Activated CD4-positive, alpha-beta T cell treated with anti-CD3 and anti-CD28 coated beads, Interleukin-2, amount 50 U/mL, for 4 hours (primary cell): ENCODE measurements at regions not wholly inside any gene's neighbourhood (a gene's known extent, or its start where the extent isn't known, plus 50 kb on each side); places are given as distances from the start of the nearest gene placed in this dataset.

Experiments
- DNase-seq, 2 experiments: peaks; one replicate each; pipeline ENCODE4 v3.0.0-alpha.2; 2020

DNA sequence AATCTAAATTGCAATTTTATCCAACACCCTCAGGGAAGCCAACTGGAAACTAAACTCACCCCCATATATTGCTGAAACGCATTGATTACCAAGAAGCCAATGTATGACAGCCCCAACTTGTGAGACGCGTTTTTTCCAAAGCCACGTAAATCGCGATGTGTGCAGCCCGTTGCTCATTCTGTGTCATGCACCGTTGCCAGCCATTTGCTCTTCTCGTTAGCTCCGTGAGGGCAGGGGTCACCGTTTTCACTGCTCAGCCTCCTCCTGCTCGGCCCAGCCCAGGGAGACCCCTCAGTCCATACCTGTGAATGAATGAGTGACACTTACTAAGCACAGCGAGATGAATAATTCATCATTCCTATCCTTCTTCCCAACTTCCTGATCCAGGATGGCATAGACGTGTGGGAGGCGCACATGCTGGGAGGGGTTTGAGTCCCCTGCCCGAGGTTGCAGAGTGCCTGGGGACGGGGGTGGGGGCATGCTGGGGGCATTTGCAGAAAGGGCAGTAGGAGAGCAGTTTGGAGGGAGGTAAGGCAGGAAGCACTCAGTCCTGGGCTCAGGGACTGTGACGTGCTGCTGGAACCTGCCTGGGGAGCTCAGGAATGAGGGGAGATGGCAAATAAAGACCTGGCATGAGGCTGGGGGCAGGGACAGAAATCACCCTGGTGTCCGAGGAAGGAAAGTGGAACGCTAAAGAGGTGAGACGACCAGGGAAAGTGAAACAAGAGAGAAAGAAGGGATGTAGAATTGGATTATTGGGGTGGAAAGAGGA, 104.2 kb upstream of the SDK1 start:
- no peak for DNase-seq

DNA sequence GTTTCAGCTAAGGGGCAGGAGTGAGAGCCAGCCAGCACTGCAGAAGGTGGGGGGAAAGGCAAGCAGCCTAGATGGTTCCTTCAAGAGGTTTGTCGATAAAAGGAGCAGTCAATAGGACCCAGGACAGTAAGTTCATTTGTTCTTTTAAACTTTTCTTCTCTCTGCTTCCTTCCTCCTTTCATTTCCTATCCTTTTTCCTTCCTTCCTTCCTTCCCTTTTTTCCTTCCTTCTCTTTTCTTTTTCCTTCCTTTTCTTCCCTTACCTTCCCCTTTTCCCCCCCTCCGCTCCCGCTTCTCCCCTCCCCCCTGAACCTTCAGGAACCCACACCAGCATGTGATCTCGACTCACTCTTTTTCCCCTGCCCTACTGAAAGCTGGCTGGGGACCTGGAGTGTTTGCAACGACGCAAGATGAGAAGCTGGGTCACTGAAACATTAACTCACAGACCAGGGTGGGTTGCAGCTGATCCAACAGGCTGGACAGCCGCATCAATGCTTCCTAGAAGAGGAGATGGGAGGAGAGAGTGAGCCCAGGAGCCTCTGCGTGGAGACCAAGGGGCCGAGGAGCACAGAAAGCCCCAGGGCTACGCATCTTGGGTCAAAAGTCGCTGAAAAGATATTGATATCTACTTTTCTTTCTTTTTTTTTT, 103.4 kb upstream of the SDK1 start:
- no peak for DNase-seq

DNA sequence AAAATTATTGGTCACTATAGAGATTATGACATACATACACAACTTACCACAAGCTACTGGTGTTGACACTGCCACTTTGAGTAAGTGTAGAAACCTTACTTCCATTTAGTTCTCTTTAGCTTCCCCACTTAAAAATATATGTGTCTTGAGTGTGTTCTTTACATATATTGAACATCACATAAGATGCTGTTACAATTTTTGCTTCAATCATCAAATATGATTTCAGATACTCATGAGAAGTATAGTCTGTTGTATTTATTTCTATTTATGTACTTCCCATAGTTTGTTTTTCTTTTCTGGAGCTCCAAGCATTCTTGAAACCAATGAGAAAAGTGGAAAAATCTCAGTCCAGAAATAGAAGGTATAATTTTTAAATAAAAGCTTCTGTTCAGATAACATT, 102.7 kb upstream of the SDK1 start:
- no peak for DNase-seq

DNA sequence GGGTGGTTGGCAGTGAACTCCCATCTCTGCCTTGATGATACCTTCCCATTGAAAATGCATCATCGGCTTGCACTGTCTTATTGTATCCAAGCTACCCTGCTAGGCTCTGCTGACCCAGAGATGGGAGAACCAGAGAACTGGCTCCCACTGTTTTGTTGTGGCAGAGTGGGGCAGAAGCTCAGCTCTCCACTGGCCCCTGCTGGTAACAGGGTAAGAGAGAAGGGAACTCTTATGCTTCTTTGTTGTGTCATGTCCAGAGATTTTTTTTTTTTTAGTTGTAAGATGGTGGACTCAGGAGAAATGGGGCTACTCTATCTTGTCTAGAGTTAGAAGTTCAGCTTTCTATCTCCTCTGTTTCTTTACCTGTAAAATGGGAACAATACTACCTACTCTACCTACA, 100.5 kb upstream of the SDK1 start:
- no peak for DNase-seq

DNA sequence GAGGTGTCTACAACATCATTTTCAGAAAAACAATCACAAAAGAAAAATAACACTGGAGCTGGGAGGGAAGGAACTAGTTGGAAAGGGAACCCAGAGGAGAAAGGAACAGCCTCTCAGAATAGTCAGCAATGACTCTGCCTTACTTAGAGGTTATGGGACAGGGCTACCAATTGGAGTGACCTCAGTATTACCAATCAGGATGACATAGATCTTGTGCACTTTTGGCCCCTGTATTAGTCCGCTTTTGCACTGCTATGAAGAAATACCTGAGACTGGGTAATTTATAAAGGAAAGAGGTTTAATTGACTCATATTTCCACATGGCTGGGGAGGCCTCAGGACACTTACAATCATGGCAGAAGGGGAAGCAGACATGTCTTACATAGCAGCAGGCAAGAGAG, 99.7 kb upstream of the SDK1 start:
- DNase-seq: no peak

DNA sequence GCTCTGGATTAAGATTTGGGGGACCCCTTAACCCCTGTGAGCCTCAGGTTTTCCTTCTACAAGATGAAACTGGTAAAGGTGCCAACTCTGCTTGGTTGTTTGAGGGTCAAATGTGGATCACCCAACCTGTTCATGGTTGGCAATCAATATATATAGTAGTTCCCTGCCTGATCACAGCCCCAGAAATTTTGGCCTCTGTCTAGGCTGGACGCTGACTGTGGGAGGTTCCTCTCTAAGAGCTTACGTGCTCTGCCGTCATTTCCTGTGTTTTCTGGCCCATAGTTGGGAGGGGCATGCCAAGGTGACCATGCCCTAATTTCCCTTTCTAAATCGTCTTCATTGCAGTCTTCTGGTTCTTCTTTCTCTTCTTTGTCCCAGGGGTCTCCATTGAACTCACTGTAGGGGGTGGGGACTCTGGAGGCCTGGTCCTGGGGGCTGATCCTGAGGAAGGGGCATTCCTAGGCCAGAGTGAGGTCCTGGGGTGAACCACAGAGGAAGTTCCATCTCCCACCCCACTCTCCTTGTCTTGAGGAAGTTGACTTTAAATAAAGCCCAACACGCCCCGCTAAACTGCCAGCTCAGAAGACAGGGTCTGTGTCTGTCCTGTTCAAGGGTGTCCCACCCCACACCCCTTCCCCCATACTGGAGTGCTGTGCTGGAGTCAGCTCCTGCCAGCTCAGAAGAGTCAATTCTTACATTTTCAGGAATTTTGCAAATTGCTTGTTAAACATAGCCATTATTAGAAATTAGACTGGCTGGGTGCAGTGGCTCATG, 98.9 kb upstream of the SDK1 start:
- DNase-seq: no peak

DNA sequence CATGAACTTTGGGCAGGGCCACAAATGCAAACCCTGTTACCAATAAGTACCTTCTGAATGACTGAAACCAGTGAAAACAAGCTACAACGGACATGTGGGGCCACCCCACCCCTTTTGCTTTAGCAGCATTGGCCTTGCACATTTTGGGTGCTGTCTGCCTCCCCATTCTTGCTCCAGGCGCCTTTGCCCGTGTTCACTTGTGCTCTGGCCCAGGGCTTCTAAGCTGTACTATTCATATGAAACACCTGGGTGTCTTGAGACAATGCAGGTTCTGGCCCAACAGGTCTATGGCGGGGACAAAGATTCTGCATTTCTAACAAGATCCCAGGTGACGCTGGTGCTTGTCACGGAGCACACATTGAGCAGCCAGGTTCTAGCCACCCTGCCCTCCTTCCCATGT, 96.5 kb upstream of the SDK1 start:
- no peak for DNase-seq

DNA sequence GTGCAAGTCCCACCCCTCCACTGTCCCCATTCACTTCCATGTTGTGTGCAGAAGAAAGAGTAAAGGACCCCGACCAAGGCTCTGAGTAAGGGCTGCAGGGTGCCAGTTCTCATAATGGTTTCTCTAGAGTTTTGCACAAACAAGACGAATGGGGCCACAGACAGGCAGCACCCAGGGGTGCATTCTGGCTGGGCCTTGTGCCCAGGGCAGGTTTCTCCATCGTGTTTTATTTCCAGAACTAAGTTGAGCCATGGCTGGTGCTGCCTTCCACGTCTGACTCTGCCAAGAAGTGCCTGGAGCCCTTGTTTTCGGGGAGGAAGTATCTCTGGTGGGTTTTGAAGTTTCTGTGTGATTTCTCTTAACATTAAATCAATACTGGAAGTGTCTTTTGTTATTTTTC, 95.0 kb upstream of the SDK1 start:
- no peak for DNase-seq

DNA sequence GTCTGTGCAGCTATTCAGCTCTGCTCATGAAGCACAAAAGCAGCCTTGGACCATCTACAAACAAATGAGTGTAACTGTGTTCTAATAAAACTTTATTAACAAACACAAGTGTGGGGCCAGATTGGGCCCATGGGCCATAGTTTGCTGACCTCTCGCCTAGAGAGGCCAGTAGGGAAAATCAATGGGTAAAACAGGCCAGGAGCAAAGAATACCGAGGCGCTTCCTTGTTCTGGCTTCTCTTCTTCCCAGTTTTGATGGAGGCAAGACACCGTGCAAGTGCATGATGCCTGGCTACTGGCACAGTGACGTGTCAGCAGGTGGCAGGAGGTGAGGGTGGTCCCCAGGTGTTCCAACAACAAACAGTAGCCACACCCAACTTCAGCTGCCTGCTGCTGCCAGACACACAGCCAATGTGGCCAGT, 94.3 kb upstream of the SDK1 start:
- no peak for DNase-seq

DNA sequence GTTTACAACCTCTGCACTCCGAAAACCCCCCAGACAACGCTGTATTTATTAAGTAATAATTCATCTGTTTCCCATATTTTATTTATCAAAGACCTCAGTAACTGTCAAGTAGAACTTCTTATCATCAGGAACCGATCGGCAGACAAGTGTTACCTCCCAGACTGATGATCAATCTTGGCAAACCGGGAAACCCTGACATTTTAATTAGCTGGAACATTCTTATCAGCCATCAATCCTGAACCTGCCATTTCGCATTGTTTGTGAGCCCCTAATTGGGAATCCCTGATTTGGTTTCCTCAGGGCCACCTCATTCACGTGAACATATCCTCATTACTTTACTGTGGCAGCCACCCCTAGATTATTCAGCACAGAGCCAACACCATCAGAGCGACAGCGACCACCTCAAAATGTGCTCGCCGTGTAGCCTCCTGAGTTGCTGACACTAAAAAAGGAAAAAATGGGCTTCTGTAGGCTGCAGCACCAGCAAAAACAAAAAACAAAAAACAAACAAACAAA, 93.6 kb upstream of the SDK1 start:
- no peak for DNase-seq

DNA sequence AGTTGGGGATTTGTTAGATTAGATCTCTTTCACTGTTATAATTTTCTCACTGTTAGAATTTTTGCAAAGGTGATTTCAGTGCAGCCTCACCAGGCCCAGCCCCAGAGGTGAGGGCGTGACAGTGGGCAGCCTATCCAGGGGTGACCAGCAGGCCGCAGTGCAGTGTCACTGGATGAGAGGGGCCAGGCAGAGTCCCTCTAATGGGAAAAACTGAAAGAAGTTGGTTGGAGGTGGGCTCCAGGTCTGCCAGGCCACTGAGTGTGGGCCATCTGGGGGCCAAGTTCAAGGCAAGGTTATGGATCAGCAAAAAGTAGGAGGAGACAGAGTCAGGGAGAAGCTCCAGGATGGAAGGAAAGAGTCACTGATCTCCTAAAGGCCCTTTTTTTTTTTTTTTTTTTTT, 90.5 kb upstream of the SDK1 start:
- no peak for DNase-seq

DNA sequence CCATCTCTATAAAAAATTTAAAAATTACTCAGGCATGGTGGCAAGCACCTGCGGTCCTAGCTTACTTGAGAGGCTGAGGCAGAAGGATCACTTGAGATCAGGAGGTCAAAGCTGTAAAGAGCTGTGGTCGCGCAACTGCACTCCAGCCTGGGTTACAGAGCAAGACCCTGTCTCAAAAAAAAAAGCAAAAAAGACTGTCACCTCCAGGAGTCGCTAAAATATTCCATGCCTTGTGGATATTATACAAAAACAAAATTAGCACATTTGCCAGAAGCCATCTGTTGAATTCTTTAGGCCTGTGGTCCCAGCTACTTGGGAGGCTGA, 87.0 kb upstream of the SDK1 start:
- DNase-seq: no peak

DNA sequence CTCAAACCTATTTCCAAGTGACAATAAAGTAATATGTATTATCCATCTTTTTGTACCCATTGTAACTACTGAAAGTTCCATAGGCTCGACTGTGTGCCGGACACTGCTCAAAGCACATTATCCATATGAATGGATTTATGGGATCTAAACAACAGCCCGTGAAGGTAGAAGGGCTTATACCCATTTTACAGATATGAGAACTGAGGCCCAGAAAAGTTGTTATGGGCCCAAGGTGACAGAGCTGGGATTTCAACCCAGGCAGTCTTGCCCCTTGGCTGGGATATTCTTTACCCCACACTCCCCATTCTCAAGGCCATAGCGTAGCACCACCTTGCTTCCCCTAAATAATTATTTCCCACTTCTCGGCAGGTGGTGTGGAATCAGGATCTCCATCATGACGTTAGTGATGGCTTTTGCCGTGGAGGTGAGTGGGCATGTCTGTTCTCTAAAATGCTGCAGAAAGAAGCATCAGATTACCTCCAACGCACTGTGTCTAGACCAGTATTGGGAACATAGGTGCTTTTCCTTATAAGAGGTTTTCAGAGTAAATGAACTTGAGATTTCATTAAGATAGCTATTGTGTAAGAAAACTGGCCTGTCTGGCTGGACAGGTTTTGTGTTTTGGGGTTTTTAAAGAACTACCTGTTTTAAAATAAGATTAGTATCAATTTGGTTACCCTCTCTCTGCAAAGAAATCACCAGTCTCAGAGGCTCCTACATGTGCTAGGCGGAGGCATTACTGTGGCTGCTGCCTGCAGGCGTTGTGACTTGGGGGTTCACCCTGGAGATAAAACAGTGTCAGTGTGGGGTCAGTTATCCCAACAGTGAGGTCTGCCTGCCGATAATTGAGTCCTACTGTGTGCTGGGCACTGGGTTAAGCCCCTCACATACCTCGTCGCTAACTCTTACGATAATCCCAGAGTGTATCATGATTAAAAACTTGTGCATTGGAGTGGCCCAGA, 85.1 kb upstream of the SDK1 start:
- no peak for DNase-seq

DNA sequence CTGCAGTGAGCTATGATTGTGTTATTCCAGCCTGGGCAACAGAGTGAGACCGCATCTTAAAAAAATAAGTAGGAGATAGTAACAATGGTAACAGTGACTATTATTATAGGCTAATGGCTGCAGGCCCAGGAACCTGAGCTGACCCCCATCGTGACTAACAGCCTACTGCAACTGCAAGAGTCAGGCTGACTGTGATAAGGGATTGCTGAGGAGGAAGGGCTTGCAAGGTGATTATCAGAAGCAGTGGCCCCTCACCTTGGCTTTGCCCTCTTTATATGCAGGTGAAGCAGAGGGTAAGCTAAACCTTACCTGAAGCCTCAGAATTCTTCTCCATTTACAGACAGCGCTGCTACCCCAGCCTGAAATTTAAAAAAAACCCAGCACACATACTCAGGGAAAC, 83.9 kb upstream of the SDK1 start:
- no peak for DNase-seq

DNA sequence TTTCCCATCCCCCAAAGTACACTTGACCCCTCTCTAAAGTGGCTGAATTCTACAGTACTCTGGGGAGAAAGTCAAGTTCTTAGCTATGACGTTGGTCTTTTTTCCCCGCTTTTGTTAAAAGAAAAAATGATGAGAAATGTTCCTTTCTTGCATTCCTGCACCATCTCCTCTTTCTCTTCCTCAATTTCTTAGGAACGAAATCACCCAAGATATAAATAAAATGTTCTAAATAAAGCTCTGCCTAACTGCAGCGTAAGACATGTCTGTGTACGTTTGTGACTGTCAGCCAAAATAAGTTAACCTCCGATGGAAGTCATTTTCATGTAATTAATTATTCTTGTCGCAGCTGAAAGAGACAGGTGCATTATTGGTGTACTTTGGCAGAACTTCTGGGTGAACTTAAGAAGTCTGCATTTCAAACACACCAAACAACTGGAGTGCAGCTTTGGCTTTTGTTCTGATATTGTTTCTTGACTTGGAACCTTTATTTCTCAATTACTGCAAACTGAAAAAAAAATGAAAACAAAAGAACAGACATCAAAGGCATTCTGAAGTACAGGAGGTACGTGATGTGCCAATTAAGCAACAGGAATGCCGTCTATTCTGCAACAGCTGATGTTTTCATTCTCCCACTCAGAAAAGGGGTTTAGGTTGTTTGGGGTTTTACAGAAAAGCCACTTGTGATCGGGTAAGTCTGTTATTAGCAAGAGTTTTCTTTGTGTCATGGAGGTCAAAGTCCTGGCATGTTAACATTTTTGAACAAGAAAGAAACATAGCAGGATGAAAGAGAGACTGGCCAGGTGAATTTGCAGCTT, 82.4 kb upstream of the SDK1 start:
- no peak for DNase-seq

DNA sequence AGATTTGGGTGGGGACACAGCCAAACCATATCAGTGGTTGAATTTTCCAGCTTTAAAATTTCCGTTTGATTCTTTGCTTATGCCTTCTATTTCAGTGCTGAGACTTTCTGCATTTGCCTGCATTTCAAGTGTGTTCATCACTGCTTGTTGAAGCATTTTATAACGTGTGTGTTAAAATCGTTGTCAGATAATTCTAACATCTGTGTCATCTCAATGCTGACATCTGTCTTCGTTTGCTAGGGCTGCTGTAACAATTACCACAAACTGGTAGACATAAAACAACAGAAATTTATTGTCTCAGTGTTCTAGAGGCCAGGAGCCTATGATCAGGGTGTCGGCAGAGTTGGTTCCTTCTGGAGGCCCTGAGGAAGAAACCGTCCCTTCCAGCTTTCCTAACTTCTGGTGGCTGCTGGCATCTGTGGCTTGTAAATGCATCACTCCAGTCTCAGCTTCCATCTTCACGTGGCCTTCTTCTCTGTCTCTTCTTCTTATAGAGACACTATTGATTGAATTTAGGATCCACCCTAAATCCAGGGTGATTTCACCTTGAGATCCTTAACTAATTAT, 71.1 kb upstream of the SDK1 start:
- no peak for DNase-seq

DNA sequence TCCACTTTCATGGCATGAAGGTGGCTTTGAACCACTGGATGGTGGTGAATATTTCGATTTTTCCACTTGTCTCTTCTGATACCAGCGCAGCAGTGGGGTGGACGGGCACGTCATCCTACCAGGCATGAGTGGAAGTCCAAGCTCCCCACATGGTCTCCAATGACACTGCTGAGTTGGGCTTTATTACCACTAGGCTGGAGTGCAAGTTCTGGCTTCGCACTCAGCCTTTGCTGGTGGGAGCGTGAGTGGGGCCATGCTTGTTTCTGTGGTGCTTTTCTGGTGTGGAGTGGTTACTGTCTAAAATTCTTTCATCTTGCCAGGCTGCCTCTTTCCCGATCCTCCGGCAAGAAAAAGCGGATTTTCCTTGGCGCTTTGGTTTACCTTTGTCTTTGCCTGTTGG, 70.1 kb upstream of the SDK1 start:
- no peak for DNase-seq

DNA sequence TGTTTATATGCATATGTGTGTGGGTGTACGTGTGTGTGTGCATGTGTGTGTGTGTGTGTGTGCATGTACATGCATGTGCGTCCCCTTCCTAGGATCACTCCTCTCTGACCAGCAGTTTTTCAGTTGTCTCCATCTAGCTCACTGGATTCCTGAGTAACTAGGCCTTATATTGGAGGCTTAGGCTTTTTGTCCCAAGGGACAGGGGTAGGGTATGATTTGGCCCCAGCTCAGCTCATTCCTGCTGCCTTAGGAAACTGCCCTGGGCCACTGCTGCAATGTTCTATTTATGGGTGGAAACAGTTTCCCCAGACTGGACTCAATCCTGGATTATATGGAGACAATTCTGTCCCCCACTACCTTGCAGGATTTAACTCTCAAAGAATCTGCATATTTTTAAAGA, 68.8 kb upstream of the SDK1 start:
- DNase-seq: no peak

DNA sequence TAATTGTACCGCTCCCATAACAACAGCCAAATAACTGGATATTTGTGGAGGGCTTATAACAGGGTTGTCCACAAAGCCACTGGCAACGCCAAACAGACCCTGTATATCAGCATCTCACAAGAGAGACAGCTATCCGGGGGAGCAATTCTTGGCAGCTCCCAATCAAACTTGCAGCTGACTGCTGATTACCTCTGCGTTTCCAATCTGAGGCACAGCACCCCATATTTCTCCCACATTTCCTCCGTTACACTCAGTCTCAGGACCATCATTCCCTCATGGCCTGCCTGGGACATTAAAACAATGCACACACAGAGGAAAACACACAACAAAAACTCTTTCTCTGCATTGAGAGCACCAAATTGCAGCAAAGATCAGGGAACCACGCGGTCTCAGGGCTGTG, 67.8 kb upstream of the SDK1 start:
- no peak for DNase-seq

DNA sequence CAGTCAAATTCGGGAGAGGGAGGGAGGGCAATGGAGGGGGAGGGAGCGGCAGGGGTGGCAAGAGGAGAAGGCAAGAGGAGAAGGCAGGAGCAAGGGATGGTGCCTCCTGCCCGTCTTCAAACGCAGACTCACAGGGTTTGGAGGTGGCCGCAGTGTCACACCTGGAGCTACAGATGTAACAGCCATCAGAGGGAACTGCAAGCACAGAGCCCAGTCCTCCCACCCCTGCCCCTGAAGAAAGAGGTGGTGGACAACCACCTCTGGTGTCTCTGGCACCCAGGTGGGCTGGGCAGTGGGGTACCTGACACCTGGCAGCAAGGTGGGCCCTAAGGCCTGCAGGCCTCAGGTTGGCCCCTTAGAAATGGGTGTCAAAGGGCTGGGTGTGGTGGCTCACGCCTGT, 67.0 kb upstream of the SDK1 start:
- no peak for DNase-seq

DNA sequence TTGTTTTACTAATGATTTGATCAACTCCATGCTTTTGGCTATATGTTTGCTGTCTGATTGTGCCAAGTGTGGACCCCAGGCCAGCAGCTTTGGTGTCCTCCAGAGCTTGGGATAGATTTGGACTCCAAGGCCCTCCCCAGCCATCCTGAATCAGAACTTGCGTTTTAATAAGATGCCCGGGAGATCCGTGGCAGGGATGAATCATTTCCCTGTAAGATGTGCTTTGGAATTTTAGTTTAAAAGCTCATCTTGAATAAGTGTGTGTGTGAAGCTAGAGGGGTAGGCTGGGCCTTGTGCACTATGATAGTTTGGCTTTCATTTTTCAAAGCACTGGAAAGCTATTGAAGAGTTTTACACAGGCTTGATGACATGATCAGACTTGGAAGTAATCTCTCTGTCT, 66.2 kb upstream of the SDK1 start:
- no peak for DNase-seq

DNA sequence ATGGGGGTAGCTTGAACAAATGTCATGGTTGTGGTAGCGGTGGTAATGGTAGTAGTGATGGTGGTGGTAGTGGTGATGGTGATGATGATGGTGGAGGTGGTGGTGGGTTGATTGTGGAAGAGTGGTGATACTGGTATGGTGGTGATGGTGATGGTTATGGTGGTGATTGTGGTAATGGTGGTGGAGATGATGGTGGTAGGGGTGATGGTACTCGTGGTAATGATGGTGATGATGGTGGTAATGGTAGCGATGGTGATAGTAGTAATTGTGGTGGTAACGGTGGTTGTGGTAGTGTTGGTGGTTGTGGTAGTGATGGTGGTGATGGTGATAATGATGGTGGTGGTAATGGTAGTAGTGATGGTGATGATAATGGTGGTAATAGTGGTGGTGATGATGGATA, 65.7 kb upstream of the SDK1 start:
- DNase-seq: no peak
